Endometrium (tissue), 2 donors: ENCODE measurements at regions not wholly inside any gene's neighbourhood (a gene's known extent, or its start where the extent isn't known, plus 50 kb on each side); places are given as distances from the start of the nearest gene placed in this dataset.

ENCODE experiments used
- FAIRE-seq: peaks from 2 replicates; lab custom pipeline; 2012; peaks lifted over from hg19 to GRCh38; lab: Jason Lieb, UNC
- donor health status: control.
- donor health status: control.

DNA sequence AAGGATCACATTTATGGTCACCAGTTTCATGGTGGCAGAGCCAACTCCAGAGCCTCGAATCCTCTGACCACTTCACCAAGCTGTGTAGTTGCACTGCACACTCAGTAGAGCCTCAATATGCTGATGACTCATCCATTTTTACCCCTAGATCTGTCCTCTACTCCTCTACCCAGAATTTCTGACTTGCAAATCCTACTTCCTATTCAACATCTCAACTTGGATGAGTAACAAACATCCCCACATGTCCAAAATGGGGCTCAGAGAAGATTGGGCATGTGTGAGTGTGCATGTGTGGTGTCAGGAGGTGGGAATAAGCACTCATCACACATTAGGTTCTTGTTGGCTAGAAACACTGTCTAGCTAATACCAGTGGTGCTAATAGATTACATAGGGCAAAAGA lies 57.8 kb upstream of the IGFBP2 start:
- no peak for FAIRE-seq

- FAIRE-seq, result no peak
Observed at GRCh38 chr2:216576616-216577015, 56.6 kb upstream of the IGFBP2 start.

GRCh38 chr2:216578325-216578724 lies 54.9 kb upstream of the IGFBP2 start:
- FAIRE-seq, result no peak

DNA sequence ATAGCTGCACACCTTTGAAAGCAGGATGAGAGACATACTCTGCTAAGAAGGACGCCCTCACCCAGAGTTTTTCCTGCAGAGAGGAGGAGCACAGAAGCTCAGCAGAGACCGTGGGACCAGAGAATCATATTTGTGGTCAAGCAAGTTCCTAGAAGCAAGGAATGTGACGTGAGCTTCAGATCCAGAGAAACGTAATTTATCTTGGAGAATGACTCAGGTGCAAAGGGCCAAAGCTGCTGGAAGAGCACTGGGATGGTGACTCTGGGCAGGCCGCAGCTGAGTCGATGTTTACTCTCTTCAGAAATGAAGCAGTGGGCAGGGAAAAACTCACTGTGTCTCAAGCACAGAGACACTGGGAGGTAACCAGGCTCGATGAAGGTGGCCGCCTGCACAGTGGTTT lies 50.1 kb upstream of the IGFBP2 start:
- FAIRE-seq, result no peak
